ENCODE measurements at regions not wholly inside any gene's neighbourhood (a gene's known extent, or its start where the extent isn't known, plus 50 kb on each side); places are given as distances from the start of the nearest gene placed in this dataset.

DNA sequence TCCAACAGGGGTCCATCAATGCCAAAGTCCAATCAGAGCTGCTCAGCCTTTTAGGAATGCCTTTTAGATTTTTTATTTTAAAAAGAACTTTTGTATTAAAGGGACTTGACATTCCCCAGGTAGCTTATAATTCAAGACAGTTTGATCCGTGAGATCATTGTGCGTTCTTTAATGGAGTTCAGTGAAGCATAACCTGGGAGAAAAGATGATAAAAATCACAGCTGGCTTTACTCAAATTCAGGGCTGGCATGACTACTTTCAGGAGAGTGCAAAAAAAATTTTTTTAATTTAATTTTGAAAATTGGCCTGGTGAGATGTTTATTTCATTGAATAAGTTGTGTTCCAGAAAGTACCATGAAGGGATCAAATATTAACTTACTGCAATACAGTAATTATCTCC lies 118.2 kb downstream of the VCX2 start:
- Histone ChIP-seq H3K9me3 (ENCODE audit: insufficient read depth, low read depth, low read length) (no peaks in the 10 kb centered on the region), H3K4me2 (ENCODE audit: low read depth, low read length, poor library complexity, severe bottlenecking) (no peak overlapping the region), H3K4me1 (ENCODE audit: insufficient read depth, low read length, poor library complexity, severe bottlenecking) (no peaks in the 10 kb centered on the region), H3F3A (ENCODE audit: low read depth) (no peaks in the 10 kb centered on the region), H4K20me1 (ENCODE audit: insufficient read depth, low read length, poor library complexity, severe bottlenecking) (no peaks in the 10 kb centered on the region), H3K36me3 (ENCODE audit: insufficient read depth, low read length) (no peaks in the 10 kb centered on the region), H3K4me3 (ENCODE audit: low read length, poor library complexity, severe bottlenecking) (no peak overlapping the region), H3K27me3 (ENCODE audit: insufficient read depth, low read length, poor library complexity, severe bottlenecking) (no peaks in the 10 kb centered on the region), H3K9me2 (replicated peaks; ENCODE audit: low read depth, low read length) (no peaks in the 10 kb centered on the region), H2AFZ (ENCODE audit: low read length) (no peak overlapping the region), H3K9ac (ENCODE audit: low read depth, low read length, poor library complexity, severe bottlenecking) (no peak overlapping the region), H3K79me2 (ENCODE audit: insufficient read depth, low read length) (no peaks in the 10 kb centered on the region)
- no peak for TF ChIP-seq EZH2phosphoT487 (IDR thresholded peaks at IDR 0.05; ENCODE audit: borderline replicate concordance)
- TF ChIP-seq, protein P1, sequence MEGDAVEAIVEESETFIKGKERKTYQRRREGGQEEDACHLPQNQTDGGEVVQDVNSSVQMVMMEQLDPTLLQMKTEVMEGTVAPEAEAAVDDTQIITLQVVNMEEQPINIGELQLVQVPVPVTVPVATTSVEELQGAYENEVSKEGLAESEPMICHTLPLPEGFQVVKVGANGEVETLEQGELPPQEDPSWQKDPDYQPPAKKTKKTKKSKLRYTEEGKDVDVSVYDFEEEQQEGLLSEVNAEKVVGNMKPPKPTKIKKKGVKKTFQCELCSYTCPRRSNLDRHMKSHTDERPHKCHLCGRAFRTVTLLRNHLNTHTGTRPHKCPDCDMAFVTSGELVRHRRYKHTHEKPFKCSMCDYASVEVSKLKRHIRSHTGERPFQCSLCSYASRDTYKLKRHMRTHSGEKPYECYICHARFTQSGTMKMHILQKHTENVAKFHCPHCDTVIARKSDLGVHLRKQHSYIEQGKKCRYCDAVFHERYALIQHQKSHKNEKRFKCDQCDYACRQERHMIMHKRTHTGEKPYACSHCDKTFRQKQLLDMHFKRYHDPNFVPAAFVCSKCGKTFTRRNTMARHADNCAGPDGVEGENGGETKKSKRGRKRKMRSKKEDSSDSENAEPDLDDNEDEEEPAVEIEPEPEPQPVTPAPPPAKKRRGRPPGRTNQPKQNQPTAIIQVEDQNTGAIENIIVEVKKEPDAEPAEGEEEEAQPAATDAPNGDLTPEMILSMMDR (conservative IDR thresholded peaks at IDR 0.05; ENCODE audit: low read length) = no peak

DNA sequence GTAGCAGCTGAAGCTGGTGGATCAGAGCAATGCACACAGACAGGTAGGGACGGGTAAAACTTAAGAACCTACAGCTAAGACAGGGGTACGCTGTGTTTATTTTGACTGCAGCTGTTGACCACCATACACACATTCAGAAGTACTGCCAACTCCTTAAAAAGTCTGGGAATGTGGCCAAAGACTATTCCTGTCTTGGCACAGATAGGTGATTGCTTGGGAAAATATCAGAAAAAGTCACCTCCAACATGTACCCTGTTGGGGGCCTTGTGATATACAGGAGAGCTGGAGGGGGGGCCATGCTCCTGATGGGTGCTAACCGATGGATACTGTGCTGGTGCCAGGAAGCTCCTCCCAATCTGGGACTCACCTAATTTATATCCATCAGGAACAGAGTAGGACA lies 121.2 kb downstream of the VCX2 start:
- Histone ChIP-seq H3K4me3 (ENCODE audit: low read length, poor library complexity, severe bottlenecking) (no peak overlapping the region), H3K9ac (ENCODE audit: low read depth, low read length, poor library complexity, severe bottlenecking) (no peak overlapping the region), H3K9me2 (replicated peaks; ENCODE audit: low read depth, low read length) (no peaks in the 10 kb centered on the region), H2AFZ (ENCODE audit: low read length) (no peak overlapping the region), H3K9me3 (ENCODE audit: insufficient read depth, low read depth, low read length) (no peaks in the 10 kb centered on the region), H3K27me3 (ENCODE audit: insufficient read depth, low read length, poor library complexity, severe bottlenecking) (no peaks in the 10 kb centered on the region), H3K4me1 (ENCODE audit: insufficient read depth, low read length, poor library complexity, severe bottlenecking) (no peaks in the 10 kb centered on the region), H3K4me2 (ENCODE audit: low read depth, low read length, poor library complexity, severe bottlenecking) (no peak overlapping the region), H3F3A (ENCODE audit: low read depth) (no peaks in the 10 kb centered on the region), H4K20me1 (ENCODE audit: insufficient read depth, low read length, poor library complexity, severe bottlenecking) (no peaks in the 10 kb centered on the region), H3K79me2 (ENCODE audit: insufficient read depth, low read length) (no peaks in the 10 kb centered on the region), H3K36me3 (ENCODE audit: insufficient read depth, low read length) (no peaks in the 10 kb centered on the region)
- no peak for TF ChIP-seq EZH2phosphoT487 (IDR thresholded peaks at IDR 0.05; ENCODE audit: borderline replicate concordance)
- TF ChIP-seq, protein P1 (conservative IDR thresholded peaks at IDR 0.05; ENCODE audit: low read length) = no peak

DNA sequence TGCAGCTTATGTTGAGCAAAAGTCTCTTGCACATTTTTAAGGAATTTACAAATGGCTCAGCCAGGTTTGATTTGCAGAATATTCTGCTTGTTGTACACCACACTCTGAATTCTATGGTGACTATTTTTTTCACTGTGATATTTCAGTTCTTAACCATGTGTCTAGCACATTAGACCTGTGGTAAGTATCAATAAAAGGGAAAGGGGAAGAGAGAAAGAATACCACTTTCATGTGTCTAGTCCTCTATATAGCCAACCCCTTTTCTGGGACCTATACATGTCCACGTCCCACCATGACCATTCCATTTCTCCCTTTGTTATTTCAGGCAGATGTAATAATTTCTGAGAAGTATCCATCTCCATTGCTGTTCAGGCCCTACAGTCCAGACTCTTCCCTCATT lies 121.3 kb upstream of the PNPLA4 start:
- H3K9me2 ChIP-seq (replicated peaks; ENCODE audit: low read depth, low read length) = no peaks in the 10 kb centered on the region
- H3K4me1 ChIP-seq (ENCODE audit: insufficient read depth, low read length, poor library complexity, severe bottlenecking) = no peaks in the 10 kb centered on the region
- H3F3A ChIP-seq (ENCODE audit: low read depth) = no peaks in the 10 kb centered on the region
- H3K27me3 ChIP-seq (ENCODE audit: insufficient read depth, low read length, poor library complexity, severe bottlenecking) = no peaks in the 10 kb centered on the region
- no peak overlapping the region for H3K9ac ChIP-seq (ENCODE audit: low read depth, low read length, poor library complexity, severe bottlenecking)
- H4K20me1 ChIP-seq (ENCODE audit: insufficient read depth, low read length, poor library complexity, severe bottlenecking) = no peaks in the 10 kb centered on the region
- H3K4me3 ChIP-seq (ENCODE audit: low read length, poor library complexity, severe bottlenecking) = no peak overlapping the region
- H3K36me3 ChIP-seq (ENCODE audit: insufficient read depth, low read length) = no peaks in the 10 kb centered on the region
- H3K79me2 ChIP-seq (ENCODE audit: insufficient read depth, low read length) = no peaks in the 10 kb centered on the region
- TF ChIP-seq, protein P1 (conservative IDR thresholded peaks at IDR 0.05; ENCODE audit: low read length) = no peak
- TF ChIP-seq EZH2phosphoT487 (IDR thresholded peaks at IDR 0.05; ENCODE audit: borderline replicate concordance) = no peak
- H3K9me3 ChIP-seq (ENCODE audit: insufficient read depth, low read depth, low read length) = no peaks in the 10 kb centered on the region
- H2AFZ ChIP-seq (ENCODE audit: low read length) = no peak overlapping the region
- no peak overlapping the region for H3K4me2 ChIP-seq (ENCODE audit: low read depth, low read length, poor library complexity, severe bottlenecking)

Measured in Loucy (cell line).